ENCODE measurements at regions not wholly inside any gene's neighbourhood (a gene's known extent, or its start where the extent isn't known, plus 50 kb on each side); places are given as distances from the start of the nearest gene placed in this dataset.

DNA sequence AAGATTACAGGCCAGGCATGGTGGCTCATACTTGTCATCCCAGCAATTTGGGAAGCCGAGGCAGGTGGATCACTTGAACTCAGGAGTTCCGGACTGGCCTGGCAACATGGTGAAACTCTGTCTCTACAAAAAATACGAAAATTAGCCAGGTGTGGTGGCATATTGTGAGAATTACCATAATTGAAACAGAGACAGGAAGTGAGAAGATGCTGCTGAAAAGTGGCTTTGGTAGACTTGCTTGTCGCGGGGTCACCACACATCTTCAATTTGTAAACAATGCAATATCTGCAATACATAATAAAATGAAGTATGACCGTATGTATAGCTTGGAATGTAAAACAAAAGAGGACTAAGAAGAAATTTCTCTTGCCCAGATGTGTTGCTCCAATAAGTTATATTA, 490.5 kb downstream of the GABRG2 start:
- TF ChIP-seq, protein P1, sequence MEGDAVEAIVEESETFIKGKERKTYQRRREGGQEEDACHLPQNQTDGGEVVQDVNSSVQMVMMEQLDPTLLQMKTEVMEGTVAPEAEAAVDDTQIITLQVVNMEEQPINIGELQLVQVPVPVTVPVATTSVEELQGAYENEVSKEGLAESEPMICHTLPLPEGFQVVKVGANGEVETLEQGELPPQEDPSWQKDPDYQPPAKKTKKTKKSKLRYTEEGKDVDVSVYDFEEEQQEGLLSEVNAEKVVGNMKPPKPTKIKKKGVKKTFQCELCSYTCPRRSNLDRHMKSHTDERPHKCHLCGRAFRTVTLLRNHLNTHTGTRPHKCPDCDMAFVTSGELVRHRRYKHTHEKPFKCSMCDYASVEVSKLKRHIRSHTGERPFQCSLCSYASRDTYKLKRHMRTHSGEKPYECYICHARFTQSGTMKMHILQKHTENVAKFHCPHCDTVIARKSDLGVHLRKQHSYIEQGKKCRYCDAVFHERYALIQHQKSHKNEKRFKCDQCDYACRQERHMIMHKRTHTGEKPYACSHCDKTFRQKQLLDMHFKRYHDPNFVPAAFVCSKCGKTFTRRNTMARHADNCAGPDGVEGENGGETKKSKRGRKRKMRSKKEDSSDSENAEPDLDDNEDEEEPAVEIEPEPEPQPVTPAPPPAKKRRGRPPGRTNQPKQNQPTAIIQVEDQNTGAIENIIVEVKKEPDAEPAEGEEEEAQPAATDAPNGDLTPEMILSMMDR (IDR thresholded peaks at IDR 0.05; ENCODE audit: borderline replicate concordance, extremely low read depth, low read length, poor library complexity, severe bottlenecking) = no peak
- TF ChIP-seq EZH2 (IDR thresholded peaks at IDR 0.05; ENCODE audit: borderline replicate concordance, low read depth, low read length, severe bottlenecking) = no peak

Measured in DND-41 (cell line).